ACHN (cell line): ENCODE measurements at regions not wholly inside any gene's neighbourhood (a gene's known extent, or its start where the extent isn't known, plus 50 kb on each side); places are given as distances from the start of the nearest gene placed in this dataset.
"Not testable (repeated sequence)": the region's sequence is repeated elsewhere in the genome, so short reads cannot be mapped to it uniquely, and the experiment has no call there.

Source experiments
- DNase-seq: peaks from one replicate; pipeline ENCODE4 v3.0.0-alpha.2; 2015
- in situ Hi-C: cut with HindIII; loops from 2 replicates; pipeline ENCODE4 v1.10.0; 2017; ENCODE audit warnings: low sequenced_read_pairs, low pct_ligation_motif_present, low pct_unique_long_range_greater_than_20kb

DNA sequence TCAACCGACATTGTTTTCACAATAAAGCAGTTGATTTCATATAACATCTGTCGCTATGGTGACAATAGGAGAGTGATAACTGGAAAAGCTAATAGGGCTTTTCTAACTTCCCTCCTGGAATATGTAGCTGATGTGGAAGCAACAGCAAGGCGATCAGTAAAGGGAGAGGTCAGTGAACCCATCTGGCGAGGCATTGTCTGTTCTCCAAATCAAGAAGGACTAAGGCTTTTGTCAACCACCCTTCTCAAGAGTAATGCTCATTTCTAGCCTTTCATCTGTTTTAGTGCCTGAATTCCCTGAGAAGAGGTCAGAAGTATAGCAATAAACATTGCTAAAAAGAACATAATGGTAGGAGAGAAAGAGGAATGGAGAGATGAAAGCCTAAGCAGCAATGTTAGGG is 201.3 kb downstream of the AKAP7 start:
- in situ Hi-C loops = no loop called here
- no peak for DNase-seq

DNA sequence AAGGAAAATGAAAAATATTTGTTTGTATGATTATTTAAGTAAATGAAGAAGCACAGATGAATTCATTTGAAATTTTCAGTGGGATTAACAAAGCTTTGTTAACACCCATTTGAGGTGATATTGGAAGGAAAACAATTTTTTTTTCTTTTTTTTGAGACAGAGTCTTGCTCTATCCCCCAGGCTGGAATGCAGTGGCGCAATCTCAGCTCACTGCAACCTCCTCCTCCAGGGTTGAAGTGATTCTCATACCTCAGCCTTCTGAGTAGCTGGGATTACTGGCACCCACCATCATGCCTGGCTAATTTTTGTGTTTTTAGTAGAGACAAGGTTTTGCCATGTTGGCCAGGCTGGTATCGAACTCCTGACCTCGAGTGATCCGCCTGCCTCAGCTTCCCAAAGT is 211.6 kb downstream of the AKAP7 start:
- DNase-seq, in situ Hi-C loops: not testable (repeated sequence)

- in situ Hi-C loops = no loop called here
- no peak for DNase-seq
These were observed 213.3 kb downstream of the AKAP7 start for GRCh38 chr6:131348572-131348971.

GRCh38 chr6:131349199-131349598 is 213.9 kb downstream of the AKAP7 start:
- in situ Hi-C loops = no loop called here
- no peak for DNase-seq

GRCh38 chr6:131353106-131353505 is 217.8 kb downstream of the AKAP7 start:
- in situ Hi-C loops = no loop called here
- DNase-seq = no peak

- DNase-seq = no peak
- in situ Hi-C loops = no loop called here
These were observed 218.6 kb downstream of the AKAP7 start for GRCh38 chr6:131353876-131354275.

DNA sequence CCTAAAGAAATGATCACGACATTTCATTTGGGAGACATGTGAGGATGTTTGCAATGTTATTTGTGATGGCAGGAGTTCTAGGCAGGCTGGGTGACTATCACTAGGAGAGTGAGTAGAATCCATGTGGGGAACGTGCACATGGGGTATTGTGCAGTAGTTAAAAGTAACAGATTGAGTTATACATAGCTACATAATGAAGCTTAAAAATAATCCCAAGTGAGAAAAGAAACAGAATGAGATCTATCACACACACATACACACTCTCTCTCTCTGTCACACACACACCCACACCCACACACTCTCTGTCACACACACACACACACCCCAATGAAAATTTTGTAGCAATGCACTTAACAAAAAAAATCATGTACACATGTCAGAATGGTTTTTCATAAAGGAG is 218.7 kb upstream of the ARG1 start:
- in situ Hi-C loops = no loop called here

DNA sequence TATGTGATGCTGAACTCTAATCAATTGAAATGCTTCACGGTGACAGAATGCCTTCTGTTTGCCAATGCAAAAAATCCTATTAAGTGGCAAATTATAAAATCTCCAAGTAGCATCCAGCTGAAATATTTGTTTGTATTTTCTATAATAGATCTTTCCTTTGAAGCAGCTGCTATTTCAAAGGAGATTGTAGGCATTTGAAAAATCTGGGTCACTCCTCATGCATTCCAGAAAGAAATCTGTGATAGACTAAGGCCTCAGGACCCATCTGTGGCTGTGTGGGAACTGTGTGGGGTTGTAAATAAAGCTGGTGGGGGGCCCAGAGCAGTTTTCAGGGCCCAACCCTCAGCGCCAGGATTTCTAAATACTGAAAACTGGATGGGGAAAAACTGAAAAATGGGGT is 216.9 kb upstream of the ARG1 start:
- no peak for DNase-seq
- in situ Hi-C loops = no loop called here

More for the DNA sequence above, 218.7 kb upstream of the ARG1 start:
- DNase-seq = no peak

DNA sequence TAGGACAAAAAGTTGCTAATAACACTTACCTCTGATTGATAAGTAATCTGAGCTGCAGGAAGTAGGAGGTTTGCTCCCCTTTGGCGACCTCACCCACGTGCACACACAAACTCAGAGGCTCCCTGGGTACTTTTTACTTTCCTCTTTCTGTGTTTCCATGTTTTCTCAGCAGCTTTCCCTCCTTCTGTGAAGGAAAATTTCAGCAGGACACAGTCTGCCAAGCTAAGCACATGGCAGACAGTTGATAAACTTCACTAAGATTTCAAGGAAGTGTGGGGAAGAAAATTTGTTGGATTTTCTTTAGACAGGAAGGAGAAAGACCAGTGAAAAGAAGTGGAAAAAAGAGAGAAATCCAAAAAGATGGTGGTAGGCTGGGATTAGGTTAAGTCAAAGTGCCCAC is 215.5 kb upstream of the ARG1 start:
- in situ Hi-C loops = no loop called here

DNA sequence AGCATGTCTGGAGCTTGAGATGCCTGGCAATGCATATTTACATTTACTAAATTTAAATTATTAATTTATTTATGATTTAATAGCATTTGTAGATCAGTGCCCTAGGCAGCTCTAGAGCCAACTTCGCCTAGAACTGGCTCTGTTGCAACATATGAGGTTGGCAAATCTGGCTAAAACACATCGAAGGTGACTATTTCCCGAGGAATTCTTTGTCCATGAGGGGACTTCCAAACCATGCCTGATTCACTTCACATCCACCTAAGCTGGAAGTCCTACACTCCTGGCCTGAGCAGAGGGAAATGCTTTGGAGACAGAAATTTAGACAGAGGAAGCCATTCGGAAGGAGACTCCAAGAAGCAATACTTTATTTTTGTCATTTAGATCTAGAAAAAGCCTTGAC is 211.0 kb upstream of the ARG1 start:
- in situ Hi-C loops = no loop called here
- DNase-seq = no peak

More for the DNA sequence above, 215.5 kb upstream of the ARG1 start:
- no peak for DNase-seq

DNA sequence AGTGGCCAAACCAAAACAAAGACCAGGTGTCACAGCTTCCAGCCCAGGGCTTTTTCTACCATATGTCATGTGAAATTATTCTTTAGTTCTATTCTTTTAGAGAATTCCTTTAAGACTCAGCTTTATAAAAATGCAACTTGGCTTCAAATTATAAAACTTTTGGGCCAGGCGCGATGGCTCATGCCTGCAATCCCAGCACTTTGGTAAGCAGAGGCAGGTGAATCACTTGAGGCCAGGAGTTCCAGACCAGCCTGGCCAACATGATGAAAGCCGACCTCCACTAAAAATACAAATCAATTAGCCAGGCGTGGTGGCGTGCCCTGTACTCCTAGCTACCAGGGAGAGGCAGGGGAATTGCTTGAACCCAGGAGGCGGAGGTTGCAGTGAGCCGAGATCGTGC is 210.3 kb upstream of the ARG1 start:
- in situ Hi-C loops = no loop called here

GRCh38 chr6:131363947-131364834 is 208.8 kb upstream of the ARG1 start:
- in situ Hi-C loops = no loop called here
- DNase-seq = no peak

More for the DNA sequence above, 210.3 kb upstream of the ARG1 start:
- no peak for DNase-seq

DNA sequence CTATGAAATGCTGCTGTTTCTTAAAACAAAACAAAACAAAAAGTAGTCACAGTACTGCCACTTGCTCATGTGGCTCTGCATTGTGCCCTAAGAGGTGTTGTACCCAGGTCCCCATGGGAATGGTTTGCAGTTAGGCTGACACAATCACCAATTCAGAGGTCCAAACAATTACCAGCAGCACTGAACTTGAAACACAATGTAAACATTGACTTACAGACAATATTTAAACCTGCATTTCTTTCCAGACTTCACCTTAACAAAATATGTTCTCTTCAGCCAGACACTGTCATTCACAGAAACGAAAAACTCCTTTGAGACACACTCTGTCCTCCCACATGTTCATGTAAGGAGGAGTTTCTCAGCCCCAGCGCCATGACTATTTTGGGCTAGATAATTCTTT is 206.8 kb upstream of the ARG1 start:
- no peak for DNase-seq
- in situ Hi-C loops = no loop called here

DNA sequence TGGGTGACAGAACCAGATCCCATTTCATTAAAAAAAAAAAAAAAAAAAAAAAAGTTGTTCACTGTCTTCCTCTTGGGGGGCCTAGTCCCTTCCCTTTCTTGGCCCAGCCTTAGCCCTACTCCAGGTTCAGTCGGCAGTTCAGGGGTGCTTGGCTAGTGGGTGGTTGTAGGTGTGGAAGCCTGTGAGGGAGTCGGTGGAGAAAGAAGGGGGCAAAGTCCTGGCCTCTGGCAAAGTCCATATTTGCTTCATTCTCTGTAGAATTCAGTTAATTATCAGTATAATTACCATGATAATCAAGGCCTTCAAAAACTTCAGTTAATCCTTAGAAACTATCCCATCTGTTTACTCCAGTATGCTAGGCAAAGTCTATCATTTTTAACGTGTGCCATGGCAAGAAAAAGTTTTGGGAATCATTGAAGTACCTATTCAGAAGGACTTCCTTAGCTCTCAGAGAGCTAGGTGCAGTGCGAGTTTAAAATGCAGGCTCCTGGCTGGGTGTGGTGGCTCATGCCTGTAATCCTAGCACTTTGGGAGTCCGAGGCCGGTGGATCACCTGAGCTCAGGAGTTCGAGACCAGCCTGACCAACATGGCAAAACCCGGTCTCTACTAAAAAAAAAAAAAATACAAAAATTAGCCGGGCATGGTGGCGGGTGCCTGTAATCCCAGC is 205.7 kb upstream of the ARG1 start:
- DNase-seq = no peak
- in situ Hi-C loops = no loop called here

GRCh38 chr6:131368198-131368911 is 204.7 kb upstream of the ARG1 start:
- DNase-seq = no peak

GRCh38 chr6:131372535-131372934 is 200.5 kb upstream of the ARG1 start:
- in situ Hi-C loops = no loop called here
- no peak for DNase-seq

More at GRCh38 chr6:131368198-131368911, 204.7 kb upstream of the ARG1 start:
- in situ Hi-C loops = no loop called here

- in situ Hi-C loops = no loop called here
- no peak for DNase-seq
These were observed 195.8 kb upstream of the ARG1 start for GRCh38 chr6:131377112-131377705.

DNA sequence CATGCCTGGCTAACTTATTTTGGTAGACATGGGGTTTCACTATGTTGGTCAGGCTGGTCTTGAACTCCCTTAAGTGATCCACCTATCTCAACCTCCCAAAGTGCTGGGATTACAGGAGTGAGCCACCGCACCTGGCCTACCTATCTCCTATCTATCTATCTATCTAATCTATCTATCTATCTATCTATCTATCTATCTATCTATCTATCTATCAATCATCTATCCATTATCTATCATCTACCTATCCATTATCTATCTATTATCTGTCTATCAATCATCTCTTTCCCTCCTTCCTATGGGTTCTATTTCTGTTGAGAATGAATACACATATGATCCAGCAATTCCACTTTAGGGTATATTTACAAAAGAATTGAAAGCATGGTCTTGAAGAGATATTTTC is 194.2 kb upstream of the ARG1 start:
- in situ Hi-C loops = no loop called here
- no peak for DNase-seq

GRCh38 chr6:131379948-131380347 is 193.1 kb upstream of the ARG1 start:
- no peak for DNase-seq
- in situ Hi-C loops = no loop called here
